Cardiac muscle cell (in vitro differentiated cells and primary cell): ENCODE measurements at regions not wholly inside any gene's neighbourhood (a gene's known extent, or its start where the extent isn't known, plus 50 kb on each side); places are given as distances from the start of the nearest gene placed in this dataset.

ENCODE experiments used
- DNase-seq, 2 donors: peaks; one replicate each; pipeline versions ENCODE4 v3.0.0 to v3.0.0-alpha.2; 2010 to 2017; ENCODE audit warnings: low read depth in 1 of 2, low spot score in 1 of 2
- H3K27ac ChIP-seq: fragments of 200-600 bp; sonication (generic); 2 replicates; pipeline ENCODE4 v1.5.1; 2016
- H3K27me3 ChIP-seq: fragments of 200-600 bp; sonication (generic); 2 replicates; pipeline ENCODE4 v1.6.0; 2016; ENCODE audit warnings: control low read depth
- H3K36me3 ChIP-seq: fragments of 200-600 bp; sonication (generic); 2 replicates; pipeline ENCODE4 v1.5.1; 2016; ENCODE audit warnings: control low read depth
- H3K4me1 ChIP-seq: fragments of 200-600 bp; sonication (generic); 2 replicates; pipeline ENCODE4 v1.8.1; 2017; ENCODE audit warnings: low read depth, mild to moderate bottlenecking, mixed run types
- H3K4me3 ChIP-seq: fragments of 200-600 bp; sonication (generic); 2 replicates; pipeline ENCODE4 v1.5.1; 2016; ENCODE audit warnings: mild to moderate bottlenecking
- H3K9me3 ChIP-seq: fragments of 200-600 bp; sonication (generic); 2 replicates; pipeline ENCODE4 v1.5.1; 2017; ENCODE audit warnings: low read depth, mild to moderate bottlenecking, control low read depth
- TF ChIP-seq, protein P1 (sequence below): IDR thresholded peaks from 2 replicates; pipeline ENCODE4 v1.5.1; 2012; ENCODE audit warnings: low read depth, mild to moderate bottlenecking, low read length

DNA sequence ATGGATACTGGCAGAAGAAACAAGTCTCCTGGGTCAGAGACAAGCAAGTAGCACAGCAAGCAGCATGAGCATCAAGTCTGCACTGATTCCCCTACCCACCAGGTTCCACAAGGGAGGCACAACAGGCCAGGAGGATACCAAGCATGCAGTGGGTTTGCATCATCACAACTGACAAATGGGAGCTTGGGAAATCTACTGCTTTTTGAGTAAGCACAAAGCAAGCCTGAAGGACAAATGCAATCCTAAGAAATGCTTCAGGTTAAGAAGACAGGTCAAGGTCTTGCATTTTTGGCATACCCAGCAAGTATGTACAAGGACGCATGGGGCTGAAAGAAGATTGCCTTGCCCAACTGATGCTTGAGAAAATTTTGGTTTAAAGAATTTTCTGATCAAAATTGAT lies 279.6 kb downstream of the PDGFC start:
- TF ChIP-seq, protein P1, sequence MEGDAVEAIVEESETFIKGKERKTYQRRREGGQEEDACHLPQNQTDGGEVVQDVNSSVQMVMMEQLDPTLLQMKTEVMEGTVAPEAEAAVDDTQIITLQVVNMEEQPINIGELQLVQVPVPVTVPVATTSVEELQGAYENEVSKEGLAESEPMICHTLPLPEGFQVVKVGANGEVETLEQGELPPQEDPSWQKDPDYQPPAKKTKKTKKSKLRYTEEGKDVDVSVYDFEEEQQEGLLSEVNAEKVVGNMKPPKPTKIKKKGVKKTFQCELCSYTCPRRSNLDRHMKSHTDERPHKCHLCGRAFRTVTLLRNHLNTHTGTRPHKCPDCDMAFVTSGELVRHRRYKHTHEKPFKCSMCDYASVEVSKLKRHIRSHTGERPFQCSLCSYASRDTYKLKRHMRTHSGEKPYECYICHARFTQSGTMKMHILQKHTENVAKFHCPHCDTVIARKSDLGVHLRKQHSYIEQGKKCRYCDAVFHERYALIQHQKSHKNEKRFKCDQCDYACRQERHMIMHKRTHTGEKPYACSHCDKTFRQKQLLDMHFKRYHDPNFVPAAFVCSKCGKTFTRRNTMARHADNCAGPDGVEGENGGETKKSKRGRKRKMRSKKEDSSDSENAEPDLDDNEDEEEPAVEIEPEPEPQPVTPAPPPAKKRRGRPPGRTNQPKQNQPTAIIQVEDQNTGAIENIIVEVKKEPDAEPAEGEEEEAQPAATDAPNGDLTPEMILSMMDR: no peak
- Histone ChIP-seq H3K27ac (no peak overlapping the region), H3K36me3 (no peaks in the 10 kb centered on the region), H3K4me3 (no peak overlapping the region), H3K27me3 (no peaks in the 10 kb centered on the region), H3K9me3 (no peaks in the 10 kb centered on the region), H3K4me1 (no peaks in the 10 kb centered on the region)
- DNase-seq: peak in 1 of 2 donors; percentile 3

DNA sequence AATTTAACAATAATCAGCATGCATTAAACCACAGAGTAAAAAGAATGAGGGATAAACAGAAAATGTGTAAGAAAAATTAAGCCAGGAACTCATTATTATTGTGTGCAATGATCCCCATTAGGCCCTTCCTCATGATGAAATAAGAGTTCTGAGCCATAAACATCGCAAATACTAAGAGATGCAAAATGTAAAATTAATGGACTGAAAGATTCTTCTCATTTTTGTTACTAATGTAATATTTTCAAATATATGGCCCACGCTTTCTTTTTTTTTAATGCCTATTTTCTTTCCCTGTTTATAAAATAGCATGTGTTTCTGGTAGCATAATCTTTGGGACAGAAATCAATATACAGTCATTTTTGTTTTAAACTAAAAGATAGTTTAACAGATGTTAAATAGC lies 281.0 kb downstream of the PDGFC start:
- H3K27ac ChIP-seq: no peak overlapping the region
- H3K27me3 ChIP-seq: no peaks in the 10 kb centered on the region
- H3K36me3 ChIP-seq: no peaks in the 10 kb centered on the region
- no peaks in the 10 kb centered on the region for H3K9me3 ChIP-seq
- no peaks in the 10 kb centered on the region for H3K4me1 ChIP-seq
- TF ChIP-seq, protein P1: no peak
- no peak overlapping the region for H3K4me3 ChIP-seq
- no peak for DNase-seq

- peak in 1 of 2 donors; percentile 63 for DNase-seq
- Histone ChIP-seq H3K36me3 (no peaks in the 10 kb centered on the region), H3K9me3 (no peaks in the 10 kb centered on the region), H3K27me3 (no peaks in the 10 kb centered on the region), H3K4me1 (no peaks in the 10 kb centered on the region), H3K27ac (no peak overlapping the region), H3K4me3 (no peak overlapping the region)
- TF ChIP-seq, protein P1: no peak
Observed at GRCh38 chr4:156686120-156686519, 285.5 kb downstream of the PDGFC start.

- Histone ChIP-seq H3K27me3 (no peaks in the 10 kb centered on the region), H3K4me1 (no peaks in the 10 kb centered on the region), H3K36me3 (no peaks in the 10 kb centered on the region), H3K27ac (no peak overlapping the region), H3K9me3 (no peaks in the 10 kb centered on the region), H3K4me3 (no peak overlapping the region)
- TF ChIP-seq, protein P1: no peak
- no peak for DNase-seq
Observed at GRCh38 chr4:156685308-156685707, 286.3 kb downstream of the PDGFC start.

- no peak overlapping the region for H3K27ac ChIP-seq
Observed at GRCh38 chr4:156677656-156678055, 293.9 kb downstream of the PDGFC start.

More at GRCh38 chr4:156677656-156678055, 293.9 kb downstream of the PDGFC start:
- Histone ChIP-seq H3K4me1 (no peaks in the 10 kb centered on the region), H3K27me3 (no peaks in the 10 kb centered on the region), H3K4me3 (no peak overlapping the region), H3K9me3 (no peaks in the 10 kb centered on the region), H3K36me3 (no peaks in the 10 kb centered on the region)
- TF ChIP-seq, protein P1: no peak
- DNase-seq: no peak
